NCI-H748 treated with DMSO at 0.1 percent for 48 hours (cell line): ENCODE measurements at regions not wholly inside any gene's neighbourhood (a gene's known extent, or its start where the extent isn't known, plus 50 kb on each side); places are given as distances from the start of the nearest gene placed in this dataset.

ENCODE experiments used
- DNase-seq: peaks from one replicate; lab custom pipeline; 2025; lab: John Stamatoyannopoulos, UW

DNA sequence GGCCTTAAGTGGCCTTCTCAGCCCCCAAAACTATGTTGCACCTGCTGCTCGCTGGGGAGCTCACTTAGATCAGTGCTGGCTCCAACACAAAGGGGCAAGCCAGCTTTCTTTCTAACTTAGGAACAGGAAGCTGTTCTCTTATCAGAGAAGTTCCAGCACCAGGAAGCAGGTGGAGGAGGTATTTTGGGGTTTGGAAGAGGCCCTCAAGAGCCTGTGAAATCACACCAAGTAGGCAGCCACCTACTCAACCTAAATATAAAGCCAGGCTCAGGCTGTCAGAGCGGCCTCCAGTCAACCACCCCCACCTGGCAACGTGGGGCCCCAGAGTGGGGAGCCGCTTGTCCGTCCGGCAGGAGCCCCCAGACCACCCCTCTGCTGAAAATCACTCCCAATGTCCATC lies 152.8 kb downstream of the OLFM1 start:
- DNase-seq: no peak

DNA sequence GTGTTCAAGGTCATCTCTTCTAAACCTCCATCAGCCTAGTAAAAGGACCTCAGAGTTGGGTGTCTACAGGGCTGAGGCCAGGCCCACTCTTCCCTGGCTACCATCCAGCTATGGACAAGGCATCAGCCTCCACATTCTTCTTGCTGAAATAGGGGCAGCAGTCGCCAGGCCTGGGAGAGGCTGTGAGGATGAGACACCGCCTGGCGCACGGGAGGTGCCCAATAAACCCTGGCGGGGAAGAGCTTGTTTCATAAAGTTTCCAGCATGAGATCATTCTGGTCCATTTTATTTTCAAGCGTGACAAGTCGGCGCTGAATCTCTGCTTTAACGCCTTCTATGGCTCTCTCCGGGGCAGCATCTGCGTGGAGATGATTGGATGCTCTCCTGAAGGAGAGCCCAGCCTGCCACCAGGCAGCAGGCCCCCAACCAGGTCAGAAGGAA lies 153.4 kb downstream of the OLFM1 start:
- DNase-seq: no peak

DNA sequence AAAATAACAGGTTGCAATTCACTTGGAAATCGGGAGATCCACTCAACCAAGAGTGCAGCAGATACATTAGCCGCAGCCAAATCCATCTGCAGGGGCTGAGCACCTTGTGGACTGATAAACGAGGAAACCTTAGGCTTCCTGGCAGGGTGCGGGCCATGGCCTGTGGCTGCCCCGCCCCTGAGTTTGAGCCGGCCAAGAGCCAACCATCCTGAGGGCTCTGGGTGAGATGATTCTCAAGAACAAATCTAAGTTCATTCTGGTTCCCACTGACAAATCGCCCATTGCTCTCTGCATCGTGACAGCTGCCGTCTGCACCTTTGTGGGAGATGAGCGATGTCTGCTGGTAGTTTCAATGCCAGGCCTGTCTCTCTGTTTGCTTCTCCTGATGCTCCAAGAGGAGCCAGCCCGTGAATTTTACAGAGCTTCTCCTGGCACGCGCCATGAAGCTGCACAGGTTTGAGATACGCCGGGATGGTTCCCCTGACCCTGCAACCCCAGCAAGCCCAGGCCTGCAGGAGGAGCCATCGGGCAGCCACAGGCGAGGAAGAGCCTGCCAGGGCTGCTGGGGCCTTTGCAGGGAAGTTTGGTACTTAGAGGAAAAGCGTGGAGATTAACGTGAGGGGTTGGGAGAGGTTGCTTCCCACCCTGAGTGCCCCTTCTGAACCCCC lies 154.0 kb downstream of the OLFM1 start:
- DNase-seq: no peak

DNA sequence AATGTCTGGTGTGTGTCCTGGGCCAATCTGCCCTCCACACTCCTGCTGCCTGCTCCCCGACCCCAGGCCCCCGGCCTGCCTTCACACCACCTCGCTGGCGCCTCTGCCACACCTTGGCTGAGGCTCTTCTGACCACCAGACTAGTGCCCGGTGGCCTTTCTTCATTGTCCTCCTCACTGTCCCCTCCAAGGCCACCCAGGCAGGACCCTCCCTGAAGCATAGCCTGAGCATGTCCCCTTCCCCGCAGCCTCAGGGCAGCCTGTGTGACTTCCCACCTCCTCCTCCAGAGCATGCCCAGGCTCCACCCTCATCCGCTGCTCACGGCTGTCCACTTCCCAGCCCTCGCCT lies 154.6 kb downstream of the OLFM1 start:
- no peak for DNase-seq

DNA sequence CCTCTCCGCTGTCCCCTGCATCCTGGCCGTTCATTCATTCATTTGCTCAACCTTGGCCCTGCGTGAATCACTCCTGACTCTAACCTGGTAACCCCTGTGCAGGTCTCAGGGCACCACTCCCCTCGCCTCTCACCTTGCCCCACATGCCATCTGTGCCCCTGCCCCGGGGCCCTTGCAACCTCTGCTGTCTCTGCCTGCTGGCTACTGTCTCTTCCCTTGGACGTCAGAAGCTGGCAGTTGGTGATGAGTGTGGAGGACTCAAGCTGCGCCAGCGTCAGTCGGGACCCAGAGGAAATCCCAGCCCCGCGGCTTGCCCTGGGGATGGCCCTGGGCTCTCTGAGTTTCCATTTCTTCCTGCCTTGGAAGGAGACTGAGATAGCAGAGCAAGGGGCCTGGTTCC lies 154.9 kb downstream of the OLFM1 start:
- DNase-seq: no peak

DNA sequence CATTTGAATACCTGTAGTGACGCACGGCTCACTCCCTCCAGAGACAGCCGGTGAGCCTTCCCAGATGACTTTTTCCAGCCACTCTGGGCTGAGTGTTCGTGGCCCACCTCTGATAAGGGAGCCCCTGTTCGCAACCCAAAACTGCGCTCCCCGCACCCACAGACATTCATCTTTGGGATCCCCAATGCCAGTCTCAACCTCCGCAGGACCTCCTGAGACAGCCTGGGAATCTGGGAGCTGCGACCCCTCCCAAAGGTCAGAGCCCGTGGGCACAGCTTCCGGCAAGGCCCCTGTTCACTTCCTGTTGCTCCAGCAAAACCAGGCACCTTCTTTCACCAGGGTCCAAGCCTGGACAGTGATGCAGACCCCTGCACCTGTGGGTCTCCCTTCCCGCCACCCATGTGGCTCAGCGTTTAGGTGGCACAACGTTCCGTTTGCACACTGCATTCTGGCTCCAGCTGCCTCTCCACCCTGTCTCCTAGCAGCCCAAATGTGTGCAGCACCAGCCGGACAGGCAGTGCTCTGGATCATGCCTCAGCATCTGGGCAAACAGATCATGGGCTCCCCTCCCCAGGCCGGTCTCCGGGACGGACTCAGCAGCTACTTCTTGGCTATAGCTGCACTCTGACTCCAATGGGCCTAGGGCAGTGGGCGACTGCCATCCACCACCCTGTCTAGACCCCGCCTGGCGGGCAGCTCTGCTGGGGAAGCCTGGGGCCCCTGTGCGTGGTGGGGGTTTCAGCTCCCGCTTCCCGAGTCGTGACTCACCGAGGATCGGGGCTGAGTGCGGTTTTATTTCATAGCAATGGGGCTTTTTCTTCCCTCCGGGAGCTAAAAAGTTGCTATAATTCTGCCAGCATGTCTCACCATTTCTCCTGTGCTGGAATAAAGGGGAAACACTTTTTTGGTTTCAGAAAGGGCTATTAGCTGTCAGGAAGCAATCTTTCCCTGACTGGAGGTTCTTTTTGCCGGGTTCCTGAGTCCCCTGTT lies 156.0 kb downstream of the OLFM1 start:
- no peak for DNase-seq

DNA sequence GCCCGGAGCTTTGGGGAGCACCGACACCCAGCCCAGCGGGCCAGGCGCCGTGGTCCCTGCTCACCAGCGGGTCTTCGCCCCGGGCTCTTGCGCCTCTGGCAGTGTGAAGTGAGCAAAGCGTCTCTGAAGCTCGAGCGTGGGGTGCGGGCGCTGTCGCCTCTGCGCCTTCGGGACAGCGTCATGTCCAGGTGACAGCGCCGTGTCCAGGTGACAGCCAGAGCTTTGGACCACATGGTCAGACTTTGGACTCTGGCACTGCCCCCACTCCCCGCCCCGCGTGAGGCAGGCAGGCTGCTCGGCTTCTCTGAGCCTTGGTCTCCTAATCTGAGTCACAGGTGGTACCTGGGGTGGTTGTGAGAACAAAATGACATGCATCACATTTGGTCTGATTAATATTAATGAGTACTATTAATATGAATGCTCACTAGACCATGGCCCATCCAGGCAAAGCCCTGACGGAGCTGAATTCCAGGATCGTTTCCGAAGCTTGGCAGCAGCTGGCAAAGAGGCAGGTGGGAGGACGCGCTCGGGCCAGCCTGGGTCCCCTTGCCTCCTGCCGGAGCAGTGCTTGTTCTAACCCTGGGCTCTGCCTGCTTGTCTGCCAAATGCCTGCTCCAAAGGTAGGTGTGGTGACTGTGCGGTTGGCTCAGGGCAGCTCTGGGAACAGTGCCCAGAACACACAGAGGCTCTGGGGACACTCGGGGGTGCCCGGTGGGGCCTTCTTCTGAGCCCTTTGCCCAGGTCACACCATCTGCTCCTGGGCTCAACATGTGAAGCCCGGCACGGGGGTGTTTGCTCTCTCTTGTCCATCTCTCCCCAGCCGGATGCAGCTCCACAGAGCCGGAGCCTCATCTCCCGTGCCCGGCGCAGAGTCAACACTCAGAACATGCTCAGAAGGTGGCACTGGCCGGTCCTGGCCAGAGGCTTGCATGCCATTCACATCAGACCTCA lies 157.1 kb downstream of the OLFM1 start:
- DNase-seq: no peak

DNA sequence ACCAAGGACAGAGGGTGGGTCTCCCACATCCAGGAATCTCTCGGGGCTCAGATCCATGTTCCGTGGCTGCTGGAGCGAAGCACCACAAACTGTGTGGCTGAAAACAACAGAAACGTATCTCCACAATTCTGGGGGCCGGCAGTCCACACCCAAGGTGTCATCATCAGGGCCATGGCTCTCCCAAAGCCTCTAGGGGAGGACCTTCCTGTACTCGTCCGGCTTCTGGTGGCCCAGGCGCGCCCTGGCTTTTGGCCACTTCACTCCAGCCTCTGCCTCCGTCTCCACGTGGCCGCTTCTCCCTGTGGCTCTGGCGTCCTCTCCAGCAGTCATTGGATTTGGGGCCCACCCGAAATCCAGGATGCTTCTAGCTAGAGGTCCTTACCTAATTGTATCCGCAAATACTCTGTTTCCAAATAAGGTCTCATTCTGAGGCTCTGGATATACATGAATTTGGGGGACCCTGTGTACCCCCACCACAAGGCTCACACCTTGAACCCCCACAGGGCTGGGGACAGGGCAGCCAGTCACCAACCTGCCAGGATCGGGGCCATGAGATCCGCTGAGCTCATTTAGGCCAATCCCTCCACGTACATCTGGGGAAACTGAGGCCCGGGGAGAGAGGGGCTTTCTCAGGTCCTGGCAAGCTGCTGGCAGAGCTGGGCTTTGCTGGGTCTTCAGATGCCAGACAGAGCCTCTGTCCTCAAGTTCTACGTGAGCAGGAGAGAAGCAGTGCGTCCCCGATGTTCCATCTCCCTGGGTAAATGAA lies 158.2 kb downstream of the OLFM1 start:
- DNase-seq: no peak

DNA sequence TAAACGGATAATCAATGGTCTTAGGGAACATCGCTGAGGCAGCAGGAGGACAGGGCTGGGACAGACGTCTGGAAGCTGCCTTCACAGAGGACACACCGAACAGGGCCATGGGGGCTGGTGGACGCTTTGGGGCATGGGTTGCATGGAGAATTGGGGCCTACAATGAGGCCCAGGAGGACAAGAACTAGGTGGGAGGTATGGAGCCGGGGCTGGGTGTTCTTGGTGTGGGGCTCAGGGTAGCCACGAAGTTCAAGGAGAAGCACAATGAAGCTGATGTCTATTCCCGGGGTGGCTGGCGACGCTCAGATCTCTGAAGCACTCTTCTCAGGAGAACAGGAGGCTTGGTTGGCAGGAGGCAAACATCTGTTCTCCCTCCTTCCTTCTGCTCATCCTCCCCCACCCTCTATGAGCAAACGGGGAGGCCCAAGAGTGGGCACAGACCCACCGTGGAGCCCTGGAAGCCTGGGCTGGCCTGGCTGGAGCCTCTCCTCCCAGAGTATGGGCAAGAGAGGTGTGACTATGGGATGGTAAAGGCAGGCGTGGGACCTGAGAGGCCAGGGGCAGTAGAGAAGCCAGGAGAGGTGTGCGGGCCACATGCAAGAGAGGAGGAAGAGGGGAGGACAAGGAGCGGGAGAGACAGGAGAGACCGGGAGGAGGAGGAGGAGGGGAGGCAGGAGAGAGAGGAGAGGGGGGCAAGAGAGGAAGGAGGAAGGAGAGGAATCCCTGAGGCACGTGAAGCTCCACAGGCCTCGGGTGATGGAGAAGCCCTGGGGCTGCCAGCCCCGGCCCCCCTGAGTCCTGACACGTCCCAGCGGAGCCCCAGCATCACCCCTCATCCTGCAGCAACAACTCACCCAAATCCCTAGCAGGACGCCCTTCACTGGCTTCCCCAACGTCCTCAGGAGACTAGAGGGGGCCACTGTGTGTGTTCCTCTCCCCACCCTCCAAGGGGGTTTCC lies 159.1 kb downstream of the OLFM1 start:
- no peak for DNase-seq

DNA sequence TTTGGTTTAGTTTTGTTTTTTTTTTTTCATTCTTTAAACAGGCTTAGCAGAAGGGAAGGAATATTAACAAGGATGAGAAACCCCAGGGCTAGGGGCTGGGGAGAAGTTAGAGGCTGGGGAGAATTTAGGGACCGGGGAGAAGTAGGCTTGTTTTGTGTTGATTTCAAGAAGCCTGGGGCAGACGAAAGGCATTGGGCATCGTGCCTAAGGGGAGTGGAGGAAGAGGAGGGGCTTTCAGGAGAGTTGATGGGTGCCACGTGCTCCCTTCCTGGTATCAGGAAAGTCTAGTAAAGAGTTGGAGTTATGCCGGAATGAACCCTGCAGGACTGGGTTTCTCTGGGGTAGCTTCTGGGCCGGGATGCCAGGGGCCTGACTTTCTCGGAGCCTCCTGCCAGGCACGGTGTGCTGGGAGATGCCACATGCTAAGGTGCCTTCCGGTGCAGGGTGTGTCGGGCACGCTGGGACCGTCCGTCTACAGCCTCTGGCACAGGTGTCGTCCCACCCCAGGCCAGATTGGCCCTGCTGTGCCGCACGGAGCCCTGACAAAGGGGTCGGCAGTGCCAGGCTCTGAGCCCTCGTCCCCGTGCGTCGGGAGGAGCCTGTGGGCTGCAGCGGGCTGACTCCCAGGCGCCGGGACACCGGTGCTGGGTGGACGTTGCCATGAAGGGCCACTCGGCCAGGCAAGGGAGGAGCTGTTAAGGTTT lies 159.9 kb downstream of the OLFM1 start:
- no peak for DNase-seq

DNA sequence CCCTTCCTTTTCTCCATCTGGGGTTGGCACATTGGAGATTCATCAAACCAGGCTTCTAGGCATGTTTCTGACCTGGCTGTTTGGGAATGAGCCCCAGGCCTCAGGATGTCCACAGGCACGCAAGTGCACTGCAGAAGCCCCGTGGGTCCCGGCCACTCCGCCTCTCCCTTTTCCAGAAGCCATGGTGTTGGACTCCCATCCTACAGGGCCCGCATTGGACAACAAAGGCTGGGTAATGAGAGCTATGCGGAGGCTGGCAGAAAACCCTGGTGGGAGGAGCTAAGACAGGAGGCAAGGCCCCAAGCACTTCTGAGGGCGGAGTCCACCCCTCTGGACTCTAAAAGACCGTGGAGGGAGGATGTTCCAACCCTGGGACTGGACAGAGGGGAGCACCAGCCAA lies 160.6 kb downstream of the OLFM1 start:
- DNase-seq: no peak

DNA sequence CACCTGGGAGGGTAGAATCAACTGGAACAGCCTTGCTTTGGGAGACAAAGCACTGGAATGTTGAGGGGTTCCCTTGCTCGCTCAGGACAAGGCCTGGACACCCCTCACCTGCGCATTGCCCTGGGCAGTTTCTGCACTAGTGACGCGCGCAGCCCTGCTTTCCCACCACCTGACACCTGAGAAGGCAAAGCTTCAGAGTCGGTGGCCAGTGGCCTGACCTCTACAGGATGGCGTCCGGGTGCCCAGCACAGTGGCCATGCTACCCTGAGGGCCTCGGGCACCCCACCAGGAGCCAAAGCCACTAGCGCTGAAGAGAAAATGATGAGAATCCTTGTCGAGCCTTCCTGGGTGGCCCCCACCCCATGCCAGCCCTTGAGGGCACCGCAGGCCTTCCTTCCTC lies 161.3 kb downstream of the OLFM1 start:
- DNase-seq: no peak

DNA sequence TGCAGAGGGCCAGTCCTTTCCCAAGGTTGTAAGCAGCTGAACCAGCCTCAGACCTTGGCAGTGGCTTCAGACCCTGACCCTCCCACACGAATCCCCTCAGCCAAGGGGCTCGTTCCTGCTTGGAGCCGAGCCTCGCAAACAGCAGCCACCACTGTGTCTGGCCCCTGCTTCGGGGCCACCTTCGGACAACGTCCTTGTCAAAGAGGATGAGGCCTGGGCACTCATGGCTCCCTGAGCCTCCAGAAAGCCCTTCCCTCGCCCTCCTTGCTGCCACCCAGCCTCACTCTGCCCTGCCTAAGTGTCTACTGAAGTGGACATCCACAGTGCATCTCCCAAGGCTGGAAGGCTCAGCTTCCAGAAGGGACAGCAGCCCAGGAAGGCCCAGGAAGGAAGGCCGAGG lies 161.7 kb downstream of the OLFM1 start:
- DNase-seq: no peak

DNA sequence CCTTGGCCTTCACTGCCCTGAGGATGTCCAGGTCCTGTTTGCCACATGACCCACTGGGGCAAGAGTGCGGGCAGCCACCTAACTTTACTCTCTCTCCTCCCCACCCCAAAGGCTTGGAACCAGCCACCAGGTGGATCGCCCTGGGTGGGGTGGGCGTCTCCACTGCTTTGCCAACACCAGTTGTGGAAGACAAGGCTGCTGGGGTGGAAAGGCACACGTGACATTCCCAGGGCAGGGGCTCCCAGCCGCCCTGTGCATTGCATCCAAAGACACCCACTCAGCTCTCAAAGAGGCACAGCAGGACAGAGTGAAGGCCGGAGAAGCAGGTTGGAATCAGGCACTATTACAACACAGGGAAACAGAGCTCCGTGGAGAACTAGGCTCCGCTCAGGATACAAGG lies 162.2 kb downstream of the OLFM1 start:
- DNase-seq: no peak

DNA sequence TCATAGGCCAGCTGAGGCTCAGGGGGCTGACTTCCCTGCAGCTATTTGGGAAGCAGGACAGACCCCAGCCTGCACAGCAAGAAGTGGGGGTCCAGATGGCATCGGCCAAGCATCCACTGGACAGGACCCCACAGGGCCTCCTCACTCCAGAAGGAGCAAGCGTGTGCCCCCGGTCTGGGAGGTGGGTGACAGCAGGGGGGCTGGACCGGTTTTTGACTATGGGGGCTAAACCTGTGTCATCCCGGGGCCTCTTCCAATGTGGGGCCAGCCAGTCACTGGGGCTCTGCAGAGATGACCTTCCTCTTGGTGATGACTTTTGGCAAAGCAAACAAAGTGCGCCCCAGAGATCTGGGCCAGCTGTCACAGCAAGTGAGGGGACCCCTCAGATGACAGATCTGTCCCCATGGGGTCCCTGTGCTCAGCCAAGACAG lies 163.9 kb downstream of the OLFM1 start:
- DNase-seq: no peak

DNA sequence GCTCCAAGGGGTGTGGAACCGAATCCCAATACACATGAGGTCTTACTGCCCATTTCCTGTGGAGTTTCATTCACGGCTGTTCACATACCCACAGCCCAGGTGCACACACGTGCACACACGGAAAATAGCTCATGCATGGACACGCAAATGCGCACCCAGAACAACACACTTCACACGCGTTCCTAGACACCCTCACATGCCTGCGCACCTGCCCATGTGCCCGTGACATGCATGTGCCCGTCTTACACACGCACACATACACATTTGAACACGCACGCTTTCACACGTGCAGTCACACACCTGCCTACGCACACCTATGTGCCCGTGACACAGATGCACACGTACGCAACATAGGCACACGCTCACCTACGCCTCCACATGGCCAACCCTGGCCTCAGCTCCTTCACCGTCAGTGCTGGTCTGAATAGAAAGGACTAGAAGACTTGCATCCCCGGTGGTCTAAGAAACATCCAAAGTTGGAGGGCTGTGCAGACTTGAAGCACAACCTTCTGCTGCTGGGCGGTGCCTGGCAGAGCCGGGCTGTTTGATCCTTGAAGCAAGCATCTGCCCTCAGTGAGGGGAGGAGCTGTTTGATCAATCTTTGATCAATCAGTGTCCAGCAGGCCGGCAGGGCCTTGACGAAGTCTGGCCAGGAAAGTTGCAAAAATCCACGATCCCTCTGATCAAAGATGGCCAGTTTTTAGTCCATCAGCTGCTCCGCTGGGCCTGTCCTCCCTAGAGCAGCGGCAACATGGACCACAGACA lies 164.7 kb downstream of the OLFM1 start:
- no peak for DNase-seq

DNA sequence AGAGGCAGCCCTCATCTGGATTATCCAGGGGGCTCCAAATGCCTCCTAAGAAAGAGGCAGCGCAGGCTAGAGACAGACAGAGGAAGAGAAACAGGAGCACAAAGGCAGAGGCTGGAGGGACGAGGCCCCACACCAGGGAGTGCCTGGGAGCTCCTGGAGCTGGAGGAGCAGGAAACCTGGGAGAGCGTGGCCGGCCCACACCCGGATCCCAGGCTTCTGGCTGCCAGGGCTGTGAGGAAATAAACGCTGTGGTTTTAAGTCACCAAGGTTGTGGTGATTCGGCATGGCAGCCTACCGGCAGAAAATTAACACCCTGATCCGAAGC lies 165.5 kb downstream of the OLFM1 start:
- DNase-seq: no peak

DNA sequence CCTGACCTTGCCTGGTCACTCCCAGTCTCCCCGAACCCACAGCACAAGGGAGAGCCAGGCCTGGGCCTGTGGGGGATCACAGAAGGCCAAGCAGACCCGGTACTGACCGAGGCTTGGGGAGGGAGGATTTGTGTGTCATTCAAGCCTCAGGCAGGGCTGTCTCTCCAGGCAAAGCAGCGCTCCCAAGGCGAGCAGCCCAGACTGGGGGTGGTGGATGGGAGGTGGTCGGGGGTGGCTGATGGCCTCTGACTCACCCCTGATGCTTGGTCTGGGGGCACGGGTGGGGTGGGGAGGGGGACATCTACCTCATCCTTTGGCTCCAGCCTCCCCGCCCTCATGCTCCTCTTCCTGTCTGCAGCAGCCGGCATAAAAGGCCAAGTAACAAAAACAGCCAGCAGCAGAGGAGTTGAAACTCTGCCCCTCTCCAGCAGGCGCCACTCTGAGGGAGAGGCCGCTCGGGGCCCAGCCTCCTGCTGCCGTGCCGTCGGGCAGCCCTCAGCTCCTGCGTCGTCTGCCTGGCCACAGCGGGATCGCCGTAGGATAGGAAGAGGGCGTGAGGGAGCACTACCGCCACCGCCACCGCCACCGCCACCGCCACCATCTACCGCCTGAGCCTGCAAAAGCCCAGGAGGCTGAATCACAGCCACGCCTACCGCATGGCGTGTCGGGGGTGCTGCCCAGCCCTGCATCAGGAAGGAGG lies 166.0 kb downstream of the OLFM1 start:
- no peak for DNase-seq
